Ishikawa (cell line): ENCODE measurements at regions not wholly inside any gene's neighbourhood (a gene's known extent, or its start where the extent isn't known, plus 50 kb on each side); places are given as distances from the start of the nearest gene placed in this dataset.
A peak's percentile ranks its signal among the peaks of the same experiment; 100 is the strongest.

Experiments
- CEBPB ChIP-seq: IDR thresholded peaks from 2 replicates; pipeline ENCODE4 v1.6.1; 2012
- CREB1 ChIP-seq: IDR thresholded peaks from 2 replicates; pipeline ENCODE4 v1.6.1; 2012; ENCODE audit warnings: low read depth
- EGR1 ChIP-seq: IDR thresholded peaks from 2 replicates; pipeline ENCODE4 v1.6.1; 2012
- EP300 ChIP-seq: IDR thresholded peaks from 2 replicates; pipeline ENCODE4 v1.6.1; 2012; ENCODE audit warnings: borderline replicate concordance
- FOXM1 ChIP-seq: IDR thresholded peaks from 2 replicates; pipeline ENCODE4 v1.6.1; 2012; ENCODE audit warnings: low read depth, borderline replicate concordance
- NFIC ChIP-seq: IDR thresholded peaks from 2 replicates; pipeline ENCODE4 v1.6.1; 2012
- RAD21 ChIP-seq: IDR thresholded peaks from 2 replicates; pipeline ENCODE4 v1.6.1; 2012; ENCODE audit warnings: low read depth
- TAF1 ChIP-seq: IDR thresholded peaks from 2 replicates; pipeline ENCODE4 v1.6.1; 2012; ENCODE audit warnings: low read depth, mild to moderate bottlenecking
- TCF12 ChIP-seq: IDR thresholded peaks from 2 replicates; pipeline ENCODE4 v1.6.1; 2012; ENCODE audit warnings: low read depth
- TEAD4 ChIP-seq: IDR thresholded peaks from 2 replicates; pipeline ENCODE4 v1.6.1; 2012
- USF1 ChIP-seq: IDR thresholded peaks from 2 replicates; pipeline ENCODE4 v1.6.1; 2012
- YY1 ChIP-seq: IDR thresholded peaks from 2 replicates; pipeline ENCODE4 v1.6.1; 2012; ENCODE audit warnings: low read depth
- ZBTB7A ChIP-seq: IDR thresholded peaks from 2 replicates; pipeline ENCODE4 v1.6.1; 2012; ENCODE audit warnings: low read depth
- TF ChIP-seq, protein P1 (sequence below): IDR thresholded peaks from 2 replicates; pipeline ENCODE4 v1.6.1; 2012
- TF ChIP-seq, protein P2 (sequence below): IDR thresholded peaks from 2 replicates; pipeline ENCODE4 v1.6.1; 2012; ENCODE audit warnings: low read depth, mild to moderate bottlenecking

GRCh38 chr13:73433458-73433857, 374.7 kb downstream of the KLF5 start:
- TF ChIP-seq, protein P1, sequence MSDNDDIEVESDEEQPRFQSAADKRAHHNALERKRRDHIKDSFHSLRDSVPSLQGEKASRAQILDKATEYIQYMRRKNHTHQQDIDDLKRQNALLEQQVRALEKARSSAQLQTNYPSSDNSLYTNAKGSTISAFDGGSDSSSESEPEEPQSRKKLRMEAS: no peak
- TF ChIP-seq CEBPB (no peak), CREB1 (no peak), TCF12 (no peak), EGR1 (no peak), ZBTB7A (no peak), FOXM1 (no peak), USF1 (no peak), TEAD4 (no peak), TAF1 (no peak)
- TF ChIP-seq, protein P2, sequence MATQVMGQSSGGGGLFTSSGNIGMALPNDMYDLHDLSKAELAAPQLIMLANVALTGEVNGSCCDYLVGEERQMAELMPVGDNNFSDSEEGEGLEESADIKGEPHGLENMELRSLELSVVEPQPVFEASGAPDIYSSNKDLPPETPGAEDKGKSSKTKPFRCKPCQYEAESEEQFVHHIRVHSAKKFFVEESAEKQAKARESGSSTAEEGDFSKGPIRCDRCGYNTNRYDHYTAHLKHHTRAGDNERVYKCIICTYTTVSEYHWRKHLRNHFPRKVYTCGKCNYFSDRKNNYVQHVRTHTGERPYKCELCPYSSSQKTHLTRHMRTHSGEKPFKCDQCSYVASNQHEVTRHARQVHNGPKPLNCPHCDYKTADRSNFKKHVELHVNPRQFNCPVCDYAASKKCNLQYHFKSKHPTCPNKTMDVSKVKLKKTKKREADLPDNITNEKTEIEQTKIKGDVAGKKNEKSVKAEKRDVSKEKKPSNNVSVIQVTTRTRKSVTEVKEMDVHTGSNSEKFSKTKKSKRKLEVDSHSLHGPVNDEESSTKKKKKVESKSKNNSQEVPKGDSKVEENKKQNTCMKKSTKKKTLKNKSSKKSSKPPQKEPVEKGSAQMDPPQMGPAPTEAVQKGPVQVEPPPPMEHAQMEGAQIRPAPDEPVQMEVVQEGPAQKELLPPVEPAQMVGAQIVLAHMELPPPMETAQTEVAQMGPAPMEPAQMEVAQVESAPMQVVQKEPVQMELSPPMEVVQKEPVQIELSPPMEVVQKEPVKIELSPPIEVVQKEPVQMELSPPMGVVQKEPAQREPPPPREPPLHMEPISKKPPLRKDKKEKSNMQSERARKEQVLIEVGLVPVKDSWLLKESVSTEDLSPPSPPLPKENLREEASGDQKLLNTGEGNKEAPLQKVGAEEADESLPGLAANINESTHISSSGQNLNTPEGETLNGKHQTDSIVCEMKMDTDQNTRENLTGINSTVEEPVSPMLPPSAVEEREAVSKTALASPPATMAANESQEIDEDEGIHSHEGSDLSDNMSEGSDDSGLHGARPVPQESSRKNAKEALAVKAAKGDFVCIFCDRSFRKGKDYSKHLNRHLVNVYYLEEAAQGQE: no peak

DNA sequence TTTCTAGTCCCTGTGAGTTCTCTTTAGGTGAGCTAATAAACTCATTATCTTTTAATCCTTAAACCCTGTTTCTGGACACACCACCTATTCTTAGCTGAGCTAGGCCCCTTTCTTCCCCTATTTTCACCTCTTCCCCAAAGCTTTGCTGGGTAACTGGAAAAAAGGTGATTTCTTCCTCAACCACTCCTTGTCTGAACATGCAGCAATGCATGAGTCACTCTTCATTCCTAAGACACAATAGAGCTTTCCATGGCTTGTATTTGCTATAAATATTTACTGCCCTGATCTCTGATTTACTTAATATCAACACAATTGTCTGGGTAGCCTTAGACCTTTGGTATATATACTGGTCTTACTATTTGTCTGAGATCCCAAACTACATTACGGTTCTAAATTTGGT, 370.9 kb downstream of the KLF5 start:
- TF ChIP-seq EP300 (peak; percentile 82), NFIC (no peak), TCF12 (no peak), TEAD4 (peak; percentile 72), FOXM1 (peak; percentile 50; the same call in 1 of the 2 replicates), EGR1 (no peak)

- no peak for TF ChIP-seq FOXM1
- TF ChIP-seq USF1: no peak
- TF ChIP-seq CREB1: no peak
- no peak for TF ChIP-seq NFIC
- TF ChIP-seq TEAD4: no peak
- TF ChIP-seq, protein P2: no peak
- TF ChIP-seq RAD21: no peak
- TF ChIP-seq, protein P1: no peak
- no peak for TF ChIP-seq TCF12
- no peak for TF ChIP-seq ZBTB7A
- no peak for TF ChIP-seq CEBPB
- TF ChIP-seq EP300: no peak
- TF ChIP-seq EGR1: no peak
- no peak for TF ChIP-seq YY1
- no peak for TF ChIP-seq TAF1
Observed at GRCh38 chr13:73428706-73429105, 369.9 kb downstream of the KLF5 start.

GRCh38 chr13:73428137-73428536, 369.3 kb downstream of the KLF5 start:
- TF ChIP-seq FOXM1 (peak; percentile 53; the same call in 1 of the 2 replicates), TCF12 (0 out of 2 replicates have a peak, but pooled peaks have one; percentile 23), USF1 (no peak), TEAD4 (0 out of 2 replicates have a peak, but pooled peaks have one; percentile 16), EP300 (peak; percentile 64; the same call in 1 of the 2 replicates)

- TF ChIP-seq FOXM1: no peak
- no peak for TF ChIP-seq TCF12
- no peak for TF ChIP-seq TAF1
- no peak for TF ChIP-seq CEBPB
- TF ChIP-seq TEAD4: no peak
- TF ChIP-seq, protein P1: no peak
- TF ChIP-seq RAD21: no peak
- no peak for TF ChIP-seq ZBTB7A
- TF ChIP-seq EGR1: no peak
- no peak for TF ChIP-seq NFIC
- no peak for TF ChIP-seq CREB1
- no peak for TF ChIP-seq YY1
- TF ChIP-seq, protein P2: no peak
- TF ChIP-seq EP300: no peak
- TF ChIP-seq USF1: no peak
Observed at GRCh38 chr13:73422973-73423372, 364.2 kb downstream of the KLF5 start.
